ENCODE measurements at regions not wholly inside any gene's neighbourhood (a gene's known extent, or its start where the extent isn't known, plus 50 kb on each side); places are given as distances from the start of the nearest gene placed in this dataset.
"Not testable (repeated sequence)": the region's sequence is repeated elsewhere in the genome, so short reads cannot be mapped to it uniquely, and the experiment has no call there.

DNA sequence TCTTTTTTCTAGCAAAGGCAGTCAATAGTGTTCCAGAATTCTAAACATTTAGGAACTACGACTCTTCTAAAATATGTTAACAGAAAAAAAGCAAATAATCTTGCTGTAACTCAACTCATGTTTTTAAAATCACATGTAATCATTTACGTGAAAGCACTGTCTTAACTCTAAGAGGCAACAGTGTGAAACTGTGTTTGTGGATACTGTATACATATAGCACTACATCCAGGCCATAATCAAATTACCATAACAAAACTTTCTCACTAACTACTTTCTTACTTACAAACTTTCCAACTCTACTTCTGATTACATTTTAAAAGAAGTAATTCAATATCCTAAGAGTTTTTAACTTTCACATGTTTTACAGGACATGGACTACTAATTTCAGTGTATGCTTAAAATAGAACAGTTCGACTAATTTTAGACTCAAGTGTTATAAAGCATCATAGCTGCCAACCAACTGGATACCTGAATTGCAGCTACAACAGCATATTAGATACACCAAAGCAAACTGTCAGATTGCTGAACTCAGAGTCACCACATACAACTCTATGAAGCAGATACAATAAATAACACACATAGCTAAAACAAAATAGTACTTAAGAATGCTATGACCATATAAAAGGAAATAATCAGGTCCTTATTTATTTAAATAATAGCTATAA is 121.6 kb upstream of the BEND6 start:
- H3K27me3 ChIP-seq (ENCODE audit: control insufficient read depth, insufficient read depth, low read length): no peaks in the 10 kb centered on the region
- no peaks in the 10 kb centered on the region for H3K36me3 ChIP-seq (ENCODE audit: control insufficient read depth, insufficient read depth, low read length)
- H3K4me1 ChIP-seq (ENCODE audit: control insufficient read depth, insufficient read depth, low read length): no peaks in the 10 kb centered on the region
- H3K9me3 ChIP-seq (ENCODE audit: control insufficient read depth, low read length): no peaks in the 10 kb centered on the region
- no peak overlapping the region for H3K4me3 ChIP-seq (ENCODE audit: low read length)
- H3K9ac ChIP-seq (ENCODE audit: low read length): no peak overlapping the region

DNA sequence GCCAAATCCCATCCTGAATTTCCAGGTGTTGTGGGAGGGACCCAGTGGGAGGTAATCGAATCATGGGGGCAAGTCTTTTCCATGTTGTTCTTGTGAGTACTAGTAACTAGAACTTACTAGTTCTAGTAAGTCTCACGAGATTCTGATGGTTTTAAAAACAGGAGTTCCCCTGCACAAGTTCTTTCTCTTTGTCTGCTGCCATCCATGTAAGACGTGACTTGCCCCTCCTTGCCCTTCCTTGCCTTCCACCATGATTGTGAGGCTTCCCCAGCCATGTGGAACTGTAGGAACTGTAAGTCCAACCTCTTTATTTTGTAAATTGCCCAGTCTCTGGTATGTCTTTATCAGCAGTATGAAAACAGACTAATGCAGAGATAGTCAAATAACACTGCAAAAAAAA is 122.7 kb upstream of the BEND6 start:
- no peak overlapping the region for H3K4me3 ChIP-seq (ENCODE audit: low read length)

DNA sequence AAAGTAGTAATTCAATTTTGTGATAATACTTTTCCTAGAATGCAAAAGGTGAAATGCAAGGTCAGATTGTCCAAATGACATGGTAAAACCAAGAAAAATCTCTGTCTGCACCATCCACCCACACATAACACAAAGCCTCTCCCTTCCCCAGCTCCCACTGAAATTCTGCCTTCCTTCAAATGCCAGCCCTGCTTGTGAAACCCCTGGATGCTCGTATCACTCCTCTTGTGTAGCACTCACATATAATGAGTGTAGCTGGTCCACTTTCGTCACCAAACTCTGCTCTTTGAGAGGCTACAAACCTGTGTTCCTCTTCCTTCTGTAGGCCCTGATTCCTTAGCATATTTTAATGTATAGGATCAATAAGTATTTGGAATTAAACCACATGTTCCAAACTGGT is 123.6 kb upstream of the BEND6 start:
- no peaks in the 10 kb centered on the region for H3K36me3 ChIP-seq (ENCODE audit: control insufficient read depth, insufficient read depth, low read length)

More for the DNA sequence above, 122.7 kb upstream of the BEND6 start:
- Histone ChIP-seq H3K9me3 (ENCODE audit: control insufficient read depth, low read length) (no peaks in the 10 kb centered on the region), H3K27me3 (ENCODE audit: control insufficient read depth, insufficient read depth, low read length) (no peaks in the 10 kb centered on the region), H3K4me1 (ENCODE audit: control insufficient read depth, insufficient read depth, low read length) (no peaks in the 10 kb centered on the region), H3K36me3 (ENCODE audit: control insufficient read depth, insufficient read depth, low read length) (no peaks in the 10 kb centered on the region), H3K9ac (ENCODE audit: low read length) (no peak overlapping the region)

DNA sequence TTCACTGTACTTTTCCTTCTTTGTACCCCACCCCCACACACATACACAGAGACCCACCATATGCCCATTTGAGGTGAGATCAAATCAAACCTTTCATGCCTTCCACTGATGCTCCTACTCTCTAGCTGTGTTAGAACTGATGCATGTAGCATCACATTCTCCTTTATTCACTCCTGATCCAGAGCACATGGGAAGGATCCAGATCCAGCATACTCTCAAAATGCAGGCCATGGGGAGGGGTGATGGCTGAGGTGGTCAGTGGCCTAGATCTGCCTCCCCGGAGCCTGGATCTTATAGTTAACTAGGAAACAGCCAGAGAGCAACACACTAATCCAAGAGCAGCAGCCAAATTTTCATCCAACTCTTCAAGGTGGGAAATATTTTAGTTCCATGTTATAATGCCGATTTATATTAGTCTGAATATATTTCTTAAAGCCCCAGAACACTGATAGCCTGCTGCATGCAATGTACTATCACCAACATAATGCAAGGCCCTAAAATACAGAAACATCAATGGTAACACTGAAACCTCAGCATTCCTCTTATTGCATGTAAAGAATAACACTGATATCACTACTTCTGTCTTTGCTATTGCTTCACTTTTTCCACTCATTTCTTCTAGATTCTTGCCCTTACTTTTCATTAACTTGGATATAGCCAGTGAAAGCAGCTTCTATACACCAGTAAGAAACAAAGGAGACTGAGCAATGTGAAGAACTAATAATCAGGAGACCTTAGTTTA is 126.8 kb upstream of the BEND6 start:
- Histone ChIP-seq H3K27me3 (ENCODE audit: control insufficient read depth, insufficient read depth, low read length) (no peaks in the 10 kb centered on the region), H3K36me3 (ENCODE audit: control insufficient read depth, insufficient read depth, low read length) (no peaks in the 10 kb centered on the region), H3K9ac (ENCODE audit: low read length) (no peak overlapping the region), H3K4me1 (ENCODE audit: control insufficient read depth, insufficient read depth, low read length) (no peaks in the 10 kb centered on the region), H3K9me3 (ENCODE audit: control insufficient read depth, low read length) (no peaks in the 10 kb centered on the region), H3K4me3 (ENCODE audit: low read length) (no peak overlapping the region)

More for the DNA sequence above, 123.6 kb upstream of the BEND6 start:
- Histone ChIP-seq H3K27me3 (ENCODE audit: control insufficient read depth, insufficient read depth, low read length) (no peaks in the 10 kb centered on the region), H3K9me3 (ENCODE audit: control insufficient read depth, low read length) (no peaks in the 10 kb centered on the region), H3K4me1 (ENCODE audit: control insufficient read depth, insufficient read depth, low read length) (no peaks in the 10 kb centered on the region), H3K9ac (ENCODE audit: low read length) (no peak overlapping the region), H3K4me3 (ENCODE audit: low read length) (no peak overlapping the region)

DNA sequence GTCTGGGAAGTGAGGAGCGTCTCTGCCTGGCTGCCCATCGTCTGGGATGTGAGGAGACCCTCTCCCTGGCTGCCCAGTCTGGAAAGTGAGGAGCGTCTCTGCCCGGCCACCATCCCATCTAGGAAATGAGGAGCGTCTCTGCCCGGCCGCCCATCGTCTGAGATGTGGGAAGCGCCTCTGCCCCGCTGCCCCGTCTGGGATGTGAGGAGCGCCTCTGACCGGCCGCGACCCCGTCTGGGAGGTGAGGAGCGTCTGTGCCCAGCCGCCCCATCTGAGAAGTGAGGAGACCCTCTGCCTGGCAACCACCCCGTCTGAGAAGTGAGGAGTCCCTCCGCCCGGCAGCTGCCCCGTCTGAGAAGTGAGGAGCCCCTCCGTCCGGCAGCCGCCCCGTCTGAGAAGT is 130.5 kb upstream of the BEND6 start:
- not testable (repeated sequence) for H3K9ac ChIP-seq (ENCODE audit: low read length); H3K36me3 ChIP-seq (ENCODE audit: control insufficient read depth, insufficient read depth, low read length); H3K4me3 ChIP-seq (ENCODE audit: low read length); H3K9me3 ChIP-seq (ENCODE audit: control insufficient read depth, low read length); H3K4me1 ChIP-seq (ENCODE audit: control insufficient read depth, insufficient read depth, low read length); H3K27me3 ChIP-seq (ENCODE audit: control insufficient read depth, insufficient read depth, low read length)

DNA sequence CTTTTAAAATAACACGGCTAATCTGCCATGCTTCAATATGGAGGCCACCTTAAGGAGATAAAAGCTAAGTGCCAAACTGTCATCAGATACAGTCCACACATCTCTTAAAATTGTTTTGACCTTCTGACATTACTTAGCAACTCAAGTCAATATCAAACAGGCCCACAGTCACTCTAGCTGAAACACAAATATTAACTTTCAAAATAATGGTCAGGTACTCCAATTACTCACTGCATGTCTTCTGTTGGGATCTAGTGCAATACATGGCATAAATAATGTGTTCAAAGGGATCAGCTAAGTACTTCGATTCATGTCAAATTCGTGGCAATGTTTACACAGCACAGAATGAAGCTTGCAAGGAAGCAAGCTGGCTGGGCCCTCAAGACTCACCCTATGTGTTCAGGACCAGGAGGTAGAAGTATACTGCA is 133.9 kb upstream of the BEND6 start:
- no peaks in the 10 kb centered on the region for H3K27me3 ChIP-seq (ENCODE audit: control insufficient read depth, insufficient read depth, low read length)
- H3K4me1 ChIP-seq (ENCODE audit: control insufficient read depth, insufficient read depth, low read length): no peaks in the 10 kb centered on the region
- no peak overlapping the region for H3K9ac ChIP-seq (ENCODE audit: low read length)
- H3K36me3 ChIP-seq (ENCODE audit: control insufficient read depth, insufficient read depth, low read length): no peaks in the 10 kb centered on the region
- no peak overlapping the region for H3K4me3 ChIP-seq (ENCODE audit: low read length)
- H3K9me3 ChIP-seq (ENCODE audit: control insufficient read depth, low read length): no peaks in the 10 kb centered on the region

DNA sequence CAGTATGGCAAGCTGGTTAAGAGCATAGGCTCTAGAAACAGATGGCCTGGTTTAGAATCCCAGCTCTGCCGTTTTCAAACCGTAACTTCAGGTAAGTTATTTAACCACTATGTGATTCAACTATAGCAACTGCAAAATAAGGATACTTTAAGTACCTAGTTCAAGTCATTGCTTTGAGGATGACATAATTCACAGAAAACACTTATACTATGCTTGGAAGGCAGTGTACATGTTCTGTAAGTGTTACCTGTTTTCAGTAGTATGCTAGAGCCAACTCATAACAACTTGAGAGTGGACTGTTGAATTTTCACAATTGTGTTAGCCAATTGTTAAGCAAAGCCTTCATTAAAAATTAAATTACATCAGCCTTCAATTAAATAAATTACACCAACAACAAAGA is 134.8 kb upstream of the BEND6 start:
- H3K36me3 ChIP-seq (ENCODE audit: control insufficient read depth, insufficient read depth, low read length): no peaks in the 10 kb centered on the region
- no peaks in the 10 kb centered on the region for H3K9me3 ChIP-seq (ENCODE audit: control insufficient read depth, low read length)
- no peak overlapping the region for H3K9ac ChIP-seq (ENCODE audit: low read length)
- no peak overlapping the region for H3K4me3 ChIP-seq (ENCODE audit: low read length)
- no peaks in the 10 kb centered on the region for H3K27me3 ChIP-seq (ENCODE audit: control insufficient read depth, insufficient read depth, low read length)
- H3K4me1 ChIP-seq (ENCODE audit: control insufficient read depth, insufficient read depth, low read length): no peaks in the 10 kb centered on the region

DNA sequence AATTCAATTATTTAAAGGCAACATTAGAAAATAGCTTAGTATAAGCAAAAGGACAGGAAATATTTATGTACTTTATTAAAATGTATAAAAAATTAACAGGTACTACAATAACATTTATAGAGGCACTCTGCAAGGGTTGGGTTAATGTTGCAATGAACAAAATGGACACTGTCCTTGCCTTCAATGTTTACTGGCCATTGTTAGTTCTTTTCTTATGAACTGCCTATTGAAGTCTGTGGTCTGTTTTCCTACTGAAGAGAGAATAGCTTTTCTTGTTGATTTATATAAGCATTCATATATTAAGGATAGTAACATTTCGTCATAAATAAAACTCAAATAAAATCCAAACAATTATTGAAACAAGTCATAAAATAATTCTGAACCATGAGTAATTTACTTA is 135.3 kb upstream of the BEND6 start:
- Histone ChIP-seq H3K4me3 (ENCODE audit: low read length) (no peak overlapping the region), H3K9ac (ENCODE audit: low read length) (no peak overlapping the region), H3K27me3 (ENCODE audit: control insufficient read depth, insufficient read depth, low read length) (no peaks in the 10 kb centered on the region), H3K9me3 (ENCODE audit: control insufficient read depth, low read length) (no peaks in the 10 kb centered on the region), H3K4me1 (ENCODE audit: control insufficient read depth, insufficient read depth, low read length) (no peaks in the 10 kb centered on the region), H3K36me3 (ENCODE audit: control insufficient read depth, insufficient read depth, low read length) (no peaks in the 10 kb centered on the region)

DNA sequence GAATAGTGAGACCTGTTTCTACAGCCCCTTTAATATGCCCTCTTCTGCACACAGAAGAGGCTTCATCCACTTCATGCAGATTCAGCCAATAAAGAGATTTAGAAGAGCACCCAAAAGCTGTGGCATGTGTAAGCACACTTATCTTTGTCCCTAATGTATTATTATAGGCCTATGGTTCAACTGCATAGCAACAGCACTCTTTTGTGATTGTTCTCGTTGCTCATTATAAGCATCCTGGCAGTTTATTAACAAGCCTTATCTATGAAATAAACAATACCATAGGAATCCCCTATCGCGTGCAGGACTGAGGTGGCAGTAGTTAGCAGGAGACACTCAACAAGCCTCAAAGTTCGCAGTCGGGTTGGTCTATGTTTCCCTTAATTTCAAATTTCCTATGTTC is 138.5 kb upstream of the BEND6 start:
- no peak overlapping the region for H3K9ac ChIP-seq (ENCODE audit: low read length)
- H3K4me1 ChIP-seq (ENCODE audit: control insufficient read depth, insufficient read depth, low read length): no peaks in the 10 kb centered on the region
- no peaks in the 10 kb centered on the region for H3K36me3 ChIP-seq (ENCODE audit: control insufficient read depth, insufficient read depth, low read length)
- no peak overlapping the region for H3K4me3 ChIP-seq (ENCODE audit: low read length)
- H3K27me3 ChIP-seq (ENCODE audit: control insufficient read depth, insufficient read depth, low read length): no peaks in the 10 kb centered on the region
- no peaks in the 10 kb centered on the region for H3K9me3 ChIP-seq (ENCODE audit: control insufficient read depth, low read length)

DNA sequence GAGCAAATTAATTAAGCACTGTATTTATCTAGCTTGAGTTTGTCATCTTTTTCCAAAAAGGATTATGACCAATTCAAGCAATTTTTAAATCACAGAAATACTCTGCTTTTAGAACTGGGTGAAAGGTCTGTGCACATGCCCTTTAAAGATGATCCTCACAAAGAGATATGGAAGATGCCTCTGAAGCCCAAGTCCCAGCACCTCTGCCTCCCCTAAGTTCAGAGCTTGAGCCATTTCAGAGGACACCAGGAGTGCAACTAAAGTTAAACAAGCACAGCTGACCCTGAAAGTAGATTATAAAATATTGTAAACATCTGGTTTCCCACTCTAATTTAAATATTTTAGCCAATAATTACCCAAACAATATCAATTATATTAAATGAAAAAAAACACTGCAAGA is 139.5 kb upstream of the BEND6 start:
- no peaks in the 10 kb centered on the region for H3K36me3 ChIP-seq (ENCODE audit: control insufficient read depth, insufficient read depth, low read length)
- H3K9ac ChIP-seq (ENCODE audit: low read length): no peak overlapping the region
- H3K9me3 ChIP-seq (ENCODE audit: control insufficient read depth, low read length): no peaks in the 10 kb centered on the region
- no peaks in the 10 kb centered on the region for H3K27me3 ChIP-seq (ENCODE audit: control insufficient read depth, insufficient read depth, low read length)
- no peaks in the 10 kb centered on the region for H3K4me1 ChIP-seq (ENCODE audit: control insufficient read depth, insufficient read depth, low read length)
- H3K4me3 ChIP-seq (ENCODE audit: low read length): no peak overlapping the region

DNA sequence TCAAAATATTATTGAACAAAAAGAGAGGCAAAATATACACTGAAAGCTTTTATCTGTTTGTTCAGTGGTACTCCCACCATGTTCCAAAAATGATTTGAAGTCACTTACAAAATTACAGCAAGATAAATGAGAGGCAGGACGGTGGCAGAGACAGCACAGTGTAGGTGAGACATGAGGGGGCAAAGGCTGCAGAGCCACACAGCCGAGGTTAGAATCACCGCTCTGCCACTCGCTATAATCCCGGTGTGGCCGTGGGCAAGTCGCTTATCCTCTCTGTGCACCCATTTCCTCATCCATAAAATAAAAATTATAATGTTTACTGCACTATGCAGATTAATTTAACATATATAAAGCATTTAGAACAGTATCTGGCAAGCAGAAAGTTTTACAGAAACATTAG is 140.1 kb upstream of the BEND6 start:
- Histone ChIP-seq H3K9ac (ENCODE audit: low read length) (no peak overlapping the region), H3K36me3 (ENCODE audit: control insufficient read depth, insufficient read depth, low read length) (no peaks in the 10 kb centered on the region), H3K4me1 (ENCODE audit: control insufficient read depth, insufficient read depth, low read length) (no peaks in the 10 kb centered on the region), H3K27me3 (ENCODE audit: control insufficient read depth, insufficient read depth, low read length) (no peaks in the 10 kb centered on the region), H3K4me3 (ENCODE audit: low read length) (no peak overlapping the region), H3K9me3 (ENCODE audit: control insufficient read depth, low read length) (no peaks in the 10 kb centered on the region)

DNA sequence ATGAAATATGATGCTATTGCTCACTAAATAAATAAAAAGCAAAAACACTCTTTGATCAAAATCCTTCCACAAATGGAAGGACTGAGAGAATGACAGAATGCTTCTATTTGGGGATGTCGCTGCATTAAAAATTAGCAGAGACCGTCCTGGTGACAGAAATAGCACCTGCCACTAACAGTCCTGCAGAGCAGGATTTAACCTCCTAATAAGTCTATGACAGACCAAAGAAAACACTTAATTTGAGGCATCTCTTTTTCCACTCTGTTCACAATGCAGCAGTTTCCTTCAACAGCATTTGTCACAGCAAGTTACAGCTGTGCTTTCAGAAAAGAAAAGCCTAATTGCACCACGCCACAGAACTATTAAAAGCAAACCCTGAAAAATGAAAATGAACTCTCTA is 140.6 kb upstream of the BEND6 start:
- Histone ChIP-seq H3K9ac (ENCODE audit: low read length) (no peak overlapping the region), H3K36me3 (ENCODE audit: control insufficient read depth, insufficient read depth, low read length) (no peaks in the 10 kb centered on the region), H3K4me3 (ENCODE audit: low read length) (no peak overlapping the region), H3K27me3 (ENCODE audit: control insufficient read depth, insufficient read depth, low read length) (no peaks in the 10 kb centered on the region), H3K9me3 (ENCODE audit: control insufficient read depth, low read length) (no peaks in the 10 kb centered on the region), H3K4me1 (ENCODE audit: control insufficient read depth, insufficient read depth, low read length) (no peaks in the 10 kb centered on the region)

Measured in mucosa of stomach (tissue), 1 donor.